ENCODE measurements at regions not wholly inside any gene's neighbourhood (a gene's known extent, or its start where the extent isn't known, plus 50 kb on each side); places are given as distances from the start of the nearest gene placed in this dataset.
"Not testable (repeated sequence)": the region's sequence is repeated elsewhere in the genome, so short reads cannot be mapped to it uniquely, and the experiment has no call there.

DNA sequence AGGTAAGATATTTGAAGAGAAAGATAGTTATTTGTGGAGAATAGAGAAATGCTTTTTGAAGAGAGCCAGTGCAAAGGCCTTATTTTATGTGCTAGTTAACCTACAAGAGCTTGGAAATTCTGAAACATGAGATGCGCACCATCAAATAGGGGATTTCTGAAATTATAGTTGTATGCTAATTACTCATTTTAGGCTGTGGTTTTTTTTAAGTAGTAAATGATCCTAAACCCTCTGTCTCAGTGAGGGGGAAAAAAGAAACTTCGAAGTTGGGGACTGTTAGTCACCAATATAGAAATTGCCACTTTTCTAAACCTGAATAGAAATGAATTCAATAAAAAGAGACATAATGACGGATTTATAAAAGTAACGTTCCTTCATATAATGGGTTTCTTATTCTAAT is 119.3 kb upstream of the MDFIC start:
- no peak for DNase-seq (ENCODE audit: low read depth in 2 of 2, low spot score in 1 of 2)

- DNase-seq (ENCODE audit: low read depth in 2 of 2, low spot score in 1 of 2) = no peak
These were observed 115.2 kb upstream of the MDFIC start for GRCh38 chr7:114806590-114807162.

- DNase-seq (ENCODE audit: low read depth in 2 of 2, low spot score in 1 of 2) = no peak
These were observed 109.3 kb upstream of the MDFIC start for GRCh38 chr7:114812570-114812969.

DNA sequence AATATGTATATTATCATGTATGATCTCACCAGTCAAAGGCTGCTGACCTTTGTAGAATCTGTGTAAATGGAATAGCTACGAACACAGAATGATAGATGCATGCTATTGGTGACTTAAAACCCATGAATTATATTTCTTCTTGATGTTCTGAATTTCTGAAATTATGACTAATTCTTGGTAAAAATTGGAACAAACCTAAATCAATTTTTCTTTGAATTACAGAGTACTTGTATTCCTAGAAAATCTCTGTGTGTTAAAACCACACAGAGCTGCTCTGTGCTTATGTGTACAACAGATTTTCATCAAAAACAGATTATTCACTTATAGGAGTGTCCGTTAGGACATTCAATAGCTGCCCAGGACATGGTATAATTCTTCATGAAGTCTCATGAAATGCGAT is 108.3 kb upstream of the MDFIC start:
- DNase-seq (ENCODE audit: low read depth in 2 of 2, low spot score in 1 of 2) = no peak

DNA sequence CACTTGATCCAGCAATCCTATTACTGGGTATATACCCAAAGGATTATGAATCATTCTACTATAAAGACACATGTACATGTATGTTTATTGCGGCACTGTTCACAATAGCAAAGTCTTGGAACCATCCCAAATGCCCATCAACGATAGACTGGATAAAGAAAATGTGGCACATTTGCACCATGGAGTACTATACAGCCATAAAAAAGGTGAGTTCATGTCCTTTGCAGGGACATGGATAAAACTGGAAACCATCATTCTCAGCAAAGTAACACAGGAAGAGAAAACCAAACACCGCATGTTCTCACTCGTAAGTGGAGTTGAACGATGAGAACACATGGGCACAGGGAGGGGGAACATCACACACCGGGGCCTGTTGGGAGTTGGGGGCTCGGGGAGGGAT is 104.9 kb upstream of the MDFIC start:
- not testable (repeated sequence) for DNase-seq (ENCODE audit: low read depth in 2 of 2, low spot score in 1 of 2)

- DNase-seq (ENCODE audit: low read depth in 2 of 2, low spot score in 1 of 2) = no peak
These were observed 103.4 kb upstream of the MDFIC start for GRCh38 chr7:114818501-114818900.

- no peak for DNase-seq (ENCODE audit: low read depth in 2 of 2, low spot score in 1 of 2)
These were observed 102.1 kb upstream of the MDFIC start for GRCh38 chr7:114819616-114820362.

DNA sequence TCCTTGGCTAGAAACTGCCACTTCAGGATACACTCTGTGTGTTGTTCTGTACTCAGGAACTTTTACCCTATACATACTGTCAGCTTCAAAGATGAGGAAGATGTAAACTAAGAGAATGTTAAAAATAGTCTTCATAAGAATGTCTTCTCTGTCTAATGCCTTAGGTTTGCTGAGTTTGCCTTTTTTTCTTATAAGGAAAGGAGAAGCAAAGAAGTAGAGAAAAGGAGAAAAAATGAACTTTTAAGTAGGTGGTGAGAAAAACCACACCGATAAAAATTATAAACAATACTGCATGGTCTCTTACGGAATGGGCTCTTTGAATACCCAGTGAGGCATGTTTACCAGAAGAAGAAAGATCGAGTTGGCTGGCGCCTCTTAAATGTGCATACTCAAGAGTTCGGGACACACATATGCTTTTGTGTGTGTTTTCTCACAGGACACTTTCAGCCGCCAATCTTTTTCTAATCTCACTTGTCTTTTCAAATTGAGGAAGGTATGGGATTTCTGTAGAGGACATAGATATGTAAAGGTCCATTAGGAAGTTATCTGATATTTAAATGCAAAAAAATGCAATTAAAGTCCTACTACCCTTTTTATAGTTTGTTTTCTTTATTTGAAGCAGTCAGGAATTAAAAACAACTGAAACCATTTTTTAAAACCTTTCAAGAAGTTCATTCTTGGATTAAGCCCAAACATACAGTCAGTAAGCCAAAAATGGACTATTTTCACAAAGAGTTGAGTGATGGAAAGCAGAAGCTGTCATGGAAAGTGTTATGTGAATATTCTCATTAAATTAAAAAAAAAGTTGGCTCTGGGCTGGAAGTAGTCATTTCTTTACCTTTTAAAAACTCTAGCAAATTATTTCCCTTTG is 100.6 kb upstream of the MDFIC start:
- DNase-seq (ENCODE audit: low read depth in 2 of 2, low spot score in 1 of 2) = no peak

DNA sequence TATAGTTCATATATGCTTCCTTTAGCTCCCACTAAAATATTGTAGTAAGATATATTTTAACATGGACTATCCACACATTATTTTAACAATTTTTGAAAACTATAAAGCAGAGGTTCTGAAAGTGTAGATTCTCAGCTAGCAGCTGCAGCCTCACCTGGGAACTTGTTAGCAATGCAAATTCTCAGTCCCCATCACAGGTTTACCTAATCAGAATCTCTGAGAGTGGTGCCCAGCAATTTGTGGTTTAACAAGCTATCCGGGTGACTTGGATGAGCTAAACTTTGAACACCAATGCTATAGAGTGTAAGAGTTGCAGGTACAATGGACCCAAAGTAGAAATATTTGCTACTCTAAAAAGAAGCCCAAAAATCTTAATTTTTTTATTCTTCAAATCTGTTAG is 99.8 kb upstream of the MDFIC start:
- no peak for DNase-seq (ENCODE audit: low read depth in 2 of 2, low spot score in 1 of 2)

DNA sequence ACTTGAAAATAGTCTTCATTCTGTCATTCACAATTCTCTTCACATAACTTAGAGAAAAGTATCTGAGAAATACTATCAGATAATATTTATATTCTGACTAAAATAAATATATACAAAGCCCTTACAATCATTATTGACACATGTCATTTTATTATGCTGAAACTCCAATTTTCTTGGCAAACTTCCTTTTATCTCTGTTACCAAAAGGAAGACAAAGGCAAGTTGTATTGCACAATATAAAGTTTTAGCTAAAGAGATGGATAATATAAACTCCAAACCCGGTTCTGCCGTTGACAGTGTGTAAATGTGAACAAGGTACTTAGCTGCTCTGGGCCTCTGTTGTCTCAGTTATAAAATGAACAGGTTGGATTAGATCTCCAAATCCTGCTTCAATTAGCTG is 99.0 kb upstream of the MDFIC start:
- no peak for DNase-seq (ENCODE audit: low read depth in 2 of 2, low spot score in 1 of 2)

- DNase-seq (ENCODE audit: low read depth in 2 of 2, low spot score in 1 of 2) = no peak
These were observed 98.6 kb upstream of the MDFIC start for GRCh38 chr7:114823290-114823689.

DNA sequence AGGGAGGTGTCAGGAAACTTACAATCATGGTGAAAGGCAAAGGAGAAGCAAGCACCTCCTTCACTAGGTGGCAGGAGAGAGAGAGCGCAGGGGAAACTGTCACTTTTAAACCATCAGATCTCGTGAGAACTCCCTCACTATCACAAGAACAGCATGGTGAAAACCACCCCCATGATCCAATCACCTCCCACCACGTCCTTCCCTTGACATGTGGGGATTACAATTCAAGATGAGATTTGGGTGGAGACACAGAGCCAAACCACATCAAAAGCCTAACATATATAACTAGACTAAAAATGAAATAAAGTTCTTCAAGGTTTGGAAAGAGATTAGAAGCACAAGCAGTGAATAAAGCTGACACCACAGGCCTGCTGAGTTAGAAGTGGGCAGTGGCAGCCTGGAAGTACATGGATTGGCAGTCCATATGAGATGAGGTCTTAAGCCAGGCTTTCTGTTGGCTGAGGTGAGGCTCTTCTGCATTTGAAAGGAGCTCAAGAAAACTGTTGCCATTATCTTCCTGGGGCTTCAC is 96.4 kb upstream of the MDFIC start:
- no peak for DNase-seq (ENCODE audit: low read depth in 2 of 2, low spot score in 1 of 2)

GRCh38 chr7:114830952-114831351 is 90.9 kb upstream of the MDFIC start:
- no peak for DNase-seq (ENCODE audit: low read depth in 2 of 2, low spot score in 1 of 2)

GRCh38 chr7:114832906-114833595 is 88.8 kb upstream of the MDFIC start:
- DNase-seq (ENCODE audit: low read depth in 2 of 2, low spot score in 1 of 2) = no peak

- no peak for DNase-seq (ENCODE audit: low read depth in 2 of 2, low spot score in 1 of 2)
These were observed 86.6 kb upstream of the MDFIC start for GRCh38 chr7:114835303-114835702.

GRCh38 chr7:114835861-114836260 is 86.0 kb upstream of the MDFIC start:
- no peak for DNase-seq (ENCODE audit: low read depth in 2 of 2, low spot score in 1 of 2)

DNA sequence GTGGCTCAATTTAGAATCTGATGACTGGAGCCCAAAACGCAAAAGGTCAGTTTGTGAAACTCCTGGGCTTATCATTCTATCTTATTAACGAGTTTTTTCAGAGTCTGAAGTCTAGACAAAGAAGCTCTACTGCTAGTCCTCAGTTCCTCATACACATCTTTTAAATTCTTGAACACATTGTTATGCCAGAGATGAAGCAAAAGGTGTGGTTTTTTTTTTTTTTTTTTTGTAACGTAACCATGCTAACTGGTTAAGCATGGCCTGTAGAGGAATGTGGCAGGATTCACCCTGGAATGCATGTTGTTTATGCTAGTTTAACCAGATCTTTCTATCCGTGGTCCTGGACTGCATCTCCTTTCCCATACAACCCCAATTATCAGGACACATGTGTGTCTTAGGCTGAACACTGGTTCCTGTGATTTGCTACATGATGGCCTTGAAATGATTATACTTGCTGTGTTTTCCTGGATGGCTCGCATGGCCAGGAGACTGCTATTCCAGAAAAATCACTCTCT is 79.3 kb upstream of the MDFIC start:
- no peak for DNase-seq (ENCODE audit: low read depth in 2 of 2, low spot score in 1 of 2)

DNA sequence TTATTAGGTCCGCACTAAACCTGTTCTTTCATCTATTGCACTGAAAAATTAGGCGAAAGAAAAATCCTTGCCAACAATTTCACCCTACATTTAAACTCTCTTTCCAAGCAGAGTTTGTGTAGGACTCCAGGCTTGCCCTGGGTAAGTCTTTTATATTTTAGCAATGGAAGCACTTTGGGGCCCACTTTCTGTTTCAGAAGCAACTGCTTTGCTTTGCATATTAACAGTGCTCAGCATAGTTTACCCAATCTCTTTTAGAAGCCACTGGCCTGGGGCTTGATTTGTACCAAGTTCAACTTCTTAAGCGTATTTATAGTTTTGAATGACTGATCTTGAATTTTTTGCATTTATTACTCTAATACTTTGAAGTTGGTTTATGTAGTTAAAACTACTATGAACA is 78.8 kb upstream of the MDFIC start:
- no peak for DNase-seq (ENCODE audit: low read depth in 2 of 2, low spot score in 1 of 2)

DNA sequence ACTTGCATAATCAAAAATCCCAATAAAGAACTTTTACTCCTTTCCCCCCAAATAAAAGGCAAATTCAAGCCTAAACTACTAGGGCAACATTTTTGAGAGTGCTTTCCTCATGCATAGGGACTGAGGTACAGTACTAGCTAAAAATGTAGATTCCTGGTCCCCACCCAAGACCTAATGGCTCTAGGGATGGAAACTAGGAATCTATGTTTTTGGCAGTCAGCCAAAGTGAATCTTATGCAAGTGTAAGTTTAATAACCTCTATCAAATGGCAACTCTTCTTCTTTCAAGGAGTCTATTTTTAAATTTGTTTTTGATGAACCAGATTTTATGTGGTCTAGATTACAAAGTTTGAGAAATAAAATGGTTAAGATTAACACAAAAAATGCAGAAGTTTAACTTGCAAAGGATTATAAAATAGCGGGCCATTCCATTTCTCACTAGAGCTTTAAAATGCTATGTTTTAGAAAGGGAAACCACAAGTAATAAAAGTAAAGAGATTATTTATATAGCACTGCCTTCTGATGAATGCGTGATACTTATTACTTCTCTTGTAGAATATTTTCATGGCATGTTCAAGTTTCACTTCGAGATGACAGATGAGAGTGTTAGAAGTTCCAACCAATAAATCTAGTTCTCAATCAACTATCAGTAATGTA is 70.4 kb upstream of the MDFIC start:
- DNase-seq (ENCODE audit: low read depth in 2 of 2, low spot score in 1 of 2) = no peak

- DNase-seq (ENCODE audit: low read depth in 2 of 2, low spot score in 1 of 2) = no peak
These were observed 69.6 kb upstream of the MDFIC start for GRCh38 chr7:114852293-114852692.

DNA sequence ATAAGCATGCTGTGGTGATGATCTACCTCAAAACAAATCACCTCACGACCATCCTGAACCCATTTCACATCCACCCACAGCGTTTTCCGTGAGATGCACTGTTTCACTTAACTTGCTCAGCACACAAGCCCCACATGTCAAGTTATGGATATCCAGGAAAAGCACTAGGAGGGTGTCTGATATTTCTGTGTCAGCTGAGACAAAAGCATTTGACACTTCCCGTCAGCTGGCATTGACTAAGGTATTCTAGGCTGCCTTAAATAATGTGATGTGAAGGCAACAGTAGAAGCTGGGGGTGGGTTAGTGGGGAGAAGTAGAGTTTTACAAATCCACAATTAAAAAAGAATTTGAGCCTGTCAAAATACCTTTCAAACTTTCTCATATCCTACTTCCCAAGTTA is 68.7 kb upstream of the MDFIC start:
- DNase-seq (ENCODE audit: low read depth in 2 of 2, low spot score in 1 of 2) = no peak
